Adrenal gland (tissue), 9 donors: ENCODE measurements at regions not wholly inside any gene's neighbourhood (a gene's known extent, or its start where the extent isn't known, plus 50 kb on each side); places are given as distances from the start of the nearest gene placed in this dataset.

Source experiments
- DNase-seq, 7 donors: peaks; one replicate each; pipeline ENCODE4 v3.0.0-alpha.2; 2019 to 2020
- H3K27ac ChIP-seq, 5 donors: fragments of 200-600 bp; sonication (generic) in 4 of 5; 1 replicate in 3 of 5; 2 replicates in 2 of 5; pipeline versions ENCODE4 v1.5.1 to v1.8.0; 2016 to 2020; ENCODE audit warnings: mild to moderate bottlenecking in 1 of 5
- H3K27me3 ChIP-seq: fragments of 200-600 bp; 2 replicates; pipeline ENCODE4 v1.8.0; 2021
- H3K36me3 ChIP-seq, 2 donors: fragments of 200-600 bp; replicated peaks in 1 of 2; 1 replicate in 1 of 2; 2 replicates in 1 of 2; pipeline versions ENCODE4 v1.5.1 to v1.8.0; 2018 to 2022
- H3K4me1 ChIP-seq, 2 donors: fragments of 200-600 bp; replicated peaks in 1 of 2; 1 replicate in 1 of 2; 2 replicates in 1 of 2; pipeline versions ENCODE4 v1.5.1 to v1.8.0; 2018 to 2021
- H3K4me3 ChIP-seq, 4 donors: fragments of 200-600 bp; sonication (generic) in 3 of 4; one replicate each; pipeline ENCODE4 v1.5.1; 2016 to 2018
- H3K9me3 ChIP-seq, 3 donors: fragments of 200-600 bp; sonication (generic) in 1 of 3; replicated peaks in 1 of 3; 1 replicate in 2 of 3; 2 replicates in 1 of 3; pipeline versions ENCODE4 v1.5.1 to v1.8.0; 2016 to 2021
- CTCF ChIP-seq, 6 experiments: fragments of 450-650 bp in 4 of 6; fragments of 200-600 bp in 2 of 6; sonication (generic) in 1 of 6; IDR thresholded peaks; 1 replicate in 5 of 6; 2 replicates in 1 of 6; pipeline versions ENCODE4 v1.5.1 to v1.8.0; 2016 to 2021; ENCODE audit warnings: antibody characterized with exemption in 6 of 6, mild to moderate bottlenecking in 2 of 6, moderate library complexity in 1 of 6
- POLR2A ChIP-seq, 2 donors: fragments of 450-650 bp; IDR thresholded peaks; one replicate each; pipeline ENCODE4 v1.6.1; 2017; ENCODE audit warnings: antibody characterized with exemption in 2 of 2, mild to moderate bottlenecking in 2 of 2, moderate library complexity in 1 of 2
- WGBS, 4 donors: extraction: QIAGEN DNeasy Blood & Tissue Kit in 2 of 4; methylation state at CpG; one replicate each; pipeline versions ENCODE4 v1.1.5 to v1.1.7; 2013 to 2017; 5-methylcytosine and 5-hydroxymethylcytosine counted together
- intact Hi-C, 2 donors: fragments of 100-400 bp; cut with DNase I; formaldehyde crosslinking; loops; one replicate each; pipeline versions ENCODE4 v1.14.1 to v1.15.0; 2022 to 2023
- donor health status: healthy with polysubstance abuse.
- donor health status: Bipolar disorder and iron deficiency.
- donor health status: DM: yes; HTN: yes; CAD: no.
- donor health status: DM: no; HTN: no; CAD: no.
- donor health status: DM: no; HTN: no; CAD: no.

GRCh38 chr5:3987867-3988266 is 392.2 kb downstream of the IRX1 start:
- intact Hi-C loops = no loop called here
- H3K9me3 ChIP-seq = no peaks in the 10 kb centered on the region
- 79 to 90% (median 86%) methylated on average over 4 of the region's 4 CpGs for WGBS, 4 donors
- TF ChIP-seq CTCF (IDR thresholded peaks at IDR 0.05) = no peak
- no peak for TF ChIP-seq POLR2A (IDR thresholded peaks at IDR 0.05)
- no peaks in the 10 kb centered on the region for H3K36me3 ChIP-seq
- H3K4me3 ChIP-seq = no peak overlapping the region
- no peaks in the 10 kb centered on the region for H3K27me3 ChIP-seq
- no peak overlapping the region for H3K27ac ChIP-seq
- no peak for DNase-seq
- H3K4me1 ChIP-seq = no peaks in the 10 kb centered on the region

- 65 to 78% (median 73%) methylated on average over 14 of the region's 14 CpGs for WGBS, 4 donors
- Histone ChIP-seq H3K4me1 (no peaks in the 10 kb centered on the region), H3K27ac (peak overlapping the region in 1 of 5 donors; percentile 32), H3K36me3 (no peaks in the 10 kb centered on the region), H3K9me3 (no peaks in the 10 kb centered on the region), H3K4me3 (no peak overlapping the region), H3K27me3 (no peaks in the 10 kb centered on the region)
- intact Hi-C loops = no loop called here
- DNase-seq = no peak
- TF ChIP-seq POLR2A (IDR thresholded peaks at IDR 0.05) = no peak
- no peak for TF ChIP-seq CTCF (IDR thresholded peaks at IDR 0.05)
Measured at GRCh38 chr5:3993856-3994473, 398.3 kb downstream of the IRX1 start.

- Histone ChIP-seq H3K9me3 (no peaks in the 10 kb centered on the region), H3K27me3 (no peaks in the 10 kb centered on the region), H3K4me1 (no peaks in the 10 kb centered on the region), H3K27ac (no peak overlapping the region), H3K4me3 (no peak overlapping the region), H3K36me3 (no peaks in the 10 kb centered on the region)
- no peak for DNase-seq
- TF ChIP-seq CTCF (IDR thresholded peaks at IDR 0.05) (no peak), POLR2A (IDR thresholded peaks at IDR 0.05) (no peak)
- intact Hi-C loops = no loop called here
Measured at GRCh38 chr5:3994628-3995027, 399.0 kb downstream of the IRX1 start.

GRCh38 chr5:3995954-3996619 is 400.5 kb downstream of the IRX1 start:
- Histone ChIP-seq H3K27ac (no peak overlapping the region), H3K36me3 (no peaks in the 10 kb centered on the region), H3K27me3 (no peaks in the 10 kb centered on the region), H3K9me3 (no peaks in the 10 kb centered on the region), H3K4me1 (no peaks in the 10 kb centered on the region), H3K4me3 (no peak overlapping the region)
- 25 to 33% (median 29%) methylated on average over 8 of the region's 8 CpGs for WGBS, 4 donors
- intact Hi-C loops = no loop called here
- no peak for DNase-seq
- TF ChIP-seq CTCF (IDR thresholded peaks at IDR 0.05) = no peak
- TF ChIP-seq POLR2A (IDR thresholded peaks at IDR 0.05) = no peak
